ENCODE measurements at regions not wholly inside any gene's neighbourhood (a gene's known extent, or its start where the extent isn't known, plus 50 kb on each side); places are given as distances from the start of the nearest gene placed in this dataset.

DNA sequence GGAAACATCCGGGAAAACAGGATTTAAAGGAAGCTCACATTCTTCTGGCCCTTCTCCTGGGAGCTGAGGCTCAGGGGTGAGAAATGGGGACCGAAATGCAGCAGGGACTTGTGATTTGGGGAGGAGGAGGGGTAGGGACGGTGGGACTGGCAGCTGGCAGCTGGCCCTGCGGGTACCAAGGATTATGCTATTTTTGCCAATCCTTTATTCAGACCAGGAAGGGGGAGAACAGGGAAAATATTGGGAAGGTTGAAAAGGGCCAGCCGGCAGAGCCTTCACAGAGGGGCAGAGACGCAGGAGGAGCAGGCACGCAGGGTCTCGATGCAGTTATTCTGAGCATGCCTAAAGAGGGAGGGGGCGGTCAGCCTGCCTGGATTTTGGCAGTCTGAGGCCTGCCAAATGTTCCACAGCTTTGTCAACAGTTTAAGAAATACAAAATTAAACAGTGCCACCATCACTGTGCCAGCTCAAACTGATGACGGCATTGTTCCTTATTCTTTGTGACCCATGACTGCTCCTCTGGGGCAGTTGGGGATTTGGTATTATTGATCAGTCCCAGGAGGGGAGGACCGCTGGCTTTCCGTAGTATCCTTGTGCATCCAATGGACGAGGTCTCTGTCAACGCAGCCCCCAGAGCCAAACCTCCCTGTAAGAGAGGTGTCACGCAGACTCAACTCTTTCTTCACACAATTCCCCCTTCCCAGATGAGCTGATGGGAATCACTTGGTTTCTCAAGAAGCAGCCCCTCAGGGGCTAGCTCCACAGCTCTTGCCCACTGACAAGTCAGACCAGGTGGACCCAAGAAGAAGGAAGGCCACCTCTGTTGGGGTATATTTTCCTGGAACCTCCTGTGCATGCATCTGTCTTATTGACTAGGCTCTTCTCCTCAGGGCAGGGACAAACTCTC is 553.3 kb downstream of the BNC2 start:
- CTCF ChIA-PET, result no interaction called here
- no peak overlapping the region for H3K4me2 ChIP-seq (ENCODE audit: low read length)
- H3K4me3 ChIP-seq (replicated peaks in 1 of 2; ENCODE audit: low read depth in 1 of 2, low read length in 2 of 2), result no peak overlapping the region
- POLR2A ChIA-PET, result no interaction called here
- DNase-seq (ENCODE audit: low read depth, low spot score), result no peak
- no TSS peak for BruUV-seq (replicated peaks)
- H3K79me2 ChIP-seq (ENCODE audit: insufficient read depth, low read length), result no peaks in the 10 kb centered on the region
- TF ChIP-seq CEBPB (IDR thresholded peaks at IDR 0.05; ENCODE audit: low read depth) (no peak), EZH2 (IDR thresholded peaks at IDR 0.05) (no peak), FOSL1 (IDR thresholded peaks at IDR 0.05; ENCODE audit: low read depth) (no peak), EZH2phosphoT487 (IDR thresholded peaks at IDR 0.05; ENCODE audit: borderline replicate concordance) (no peak), TCF7L2 (IDR thresholded peaks at IDR 0.05; ENCODE audit: borderline replicate concordance, extremely low read depth, insufficient read depth, insufficient read length) (no peak), RAD21 (IDR thresholded peaks at IDR 0.05; ENCODE audit: low read depth) (no peak), YY1 (IDR thresholded peaks at IDR 0.05; ENCODE audit: extremely low read depth, insufficient replicate concordance, low read depth, low read length) (no peak), POLR2A (IDR thresholded peaks at IDR 0.05; ENCODE audit: borderline replicate concordance, extremely low read depth, insufficient read depth, insufficient read length) (no peak), SP1 (IDR thresholded peaks at IDR 0.05; ENCODE audit: low read depth) (no peak), EGR1 (IDR thresholded peaks at IDR 0.05; ENCODE audit: low read depth) (no peak), SRF (IDR thresholded peaks at IDR 0.05; ENCODE audit: low read depth) (no peak), JUND (IDR thresholded peaks at IDR 0.05) (no peak), ELF1 (IDR thresholded peaks at IDR 0.05; ENCODE audit: borderline replicate concordance, low read depth) (no peak), ZFX (IDR thresholded peaks at IDR 0.05) (no peak)
- TF ChIP-seq, protein P1, sequence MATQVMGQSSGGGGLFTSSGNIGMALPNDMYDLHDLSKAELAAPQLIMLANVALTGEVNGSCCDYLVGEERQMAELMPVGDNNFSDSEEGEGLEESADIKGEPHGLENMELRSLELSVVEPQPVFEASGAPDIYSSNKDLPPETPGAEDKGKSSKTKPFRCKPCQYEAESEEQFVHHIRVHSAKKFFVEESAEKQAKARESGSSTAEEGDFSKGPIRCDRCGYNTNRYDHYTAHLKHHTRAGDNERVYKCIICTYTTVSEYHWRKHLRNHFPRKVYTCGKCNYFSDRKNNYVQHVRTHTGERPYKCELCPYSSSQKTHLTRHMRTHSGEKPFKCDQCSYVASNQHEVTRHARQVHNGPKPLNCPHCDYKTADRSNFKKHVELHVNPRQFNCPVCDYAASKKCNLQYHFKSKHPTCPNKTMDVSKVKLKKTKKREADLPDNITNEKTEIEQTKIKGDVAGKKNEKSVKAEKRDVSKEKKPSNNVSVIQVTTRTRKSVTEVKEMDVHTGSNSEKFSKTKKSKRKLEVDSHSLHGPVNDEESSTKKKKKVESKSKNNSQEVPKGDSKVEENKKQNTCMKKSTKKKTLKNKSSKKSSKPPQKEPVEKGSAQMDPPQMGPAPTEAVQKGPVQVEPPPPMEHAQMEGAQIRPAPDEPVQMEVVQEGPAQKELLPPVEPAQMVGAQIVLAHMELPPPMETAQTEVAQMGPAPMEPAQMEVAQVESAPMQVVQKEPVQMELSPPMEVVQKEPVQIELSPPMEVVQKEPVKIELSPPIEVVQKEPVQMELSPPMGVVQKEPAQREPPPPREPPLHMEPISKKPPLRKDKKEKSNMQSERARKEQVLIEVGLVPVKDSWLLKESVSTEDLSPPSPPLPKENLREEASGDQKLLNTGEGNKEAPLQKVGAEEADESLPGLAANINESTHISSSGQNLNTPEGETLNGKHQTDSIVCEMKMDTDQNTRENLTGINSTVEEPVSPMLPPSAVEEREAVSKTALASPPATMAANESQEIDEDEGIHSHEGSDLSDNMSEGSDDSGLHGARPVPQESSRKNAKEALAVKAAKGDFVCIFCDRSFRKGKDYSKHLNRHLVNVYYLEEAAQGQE (IDR thresholded peaks at IDR 0.05; ENCODE audit: low read depth), result no peak
- TF ChIP-seq, protein P2, sequence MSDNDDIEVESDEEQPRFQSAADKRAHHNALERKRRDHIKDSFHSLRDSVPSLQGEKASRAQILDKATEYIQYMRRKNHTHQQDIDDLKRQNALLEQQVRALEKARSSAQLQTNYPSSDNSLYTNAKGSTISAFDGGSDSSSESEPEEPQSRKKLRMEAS (IDR thresholded peaks at IDR 0.05), result no peak
- TF ChIP-seq, protein P3, sequence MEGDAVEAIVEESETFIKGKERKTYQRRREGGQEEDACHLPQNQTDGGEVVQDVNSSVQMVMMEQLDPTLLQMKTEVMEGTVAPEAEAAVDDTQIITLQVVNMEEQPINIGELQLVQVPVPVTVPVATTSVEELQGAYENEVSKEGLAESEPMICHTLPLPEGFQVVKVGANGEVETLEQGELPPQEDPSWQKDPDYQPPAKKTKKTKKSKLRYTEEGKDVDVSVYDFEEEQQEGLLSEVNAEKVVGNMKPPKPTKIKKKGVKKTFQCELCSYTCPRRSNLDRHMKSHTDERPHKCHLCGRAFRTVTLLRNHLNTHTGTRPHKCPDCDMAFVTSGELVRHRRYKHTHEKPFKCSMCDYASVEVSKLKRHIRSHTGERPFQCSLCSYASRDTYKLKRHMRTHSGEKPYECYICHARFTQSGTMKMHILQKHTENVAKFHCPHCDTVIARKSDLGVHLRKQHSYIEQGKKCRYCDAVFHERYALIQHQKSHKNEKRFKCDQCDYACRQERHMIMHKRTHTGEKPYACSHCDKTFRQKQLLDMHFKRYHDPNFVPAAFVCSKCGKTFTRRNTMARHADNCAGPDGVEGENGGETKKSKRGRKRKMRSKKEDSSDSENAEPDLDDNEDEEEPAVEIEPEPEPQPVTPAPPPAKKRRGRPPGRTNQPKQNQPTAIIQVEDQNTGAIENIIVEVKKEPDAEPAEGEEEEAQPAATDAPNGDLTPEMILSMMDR (IDR thresholded peaks at IDR 0.05 in 2 of 3, conservative IDR thresholded peaks at IDR 0.05 in 1 of 3; ENCODE audit: borderline replicate concordance in 1 of 3, insufficient read depth in 1 of 3, low read depth in 2 of 3, low read length in 2 of 3), result no peak
- TF ChIP-seq, protein P4, sequence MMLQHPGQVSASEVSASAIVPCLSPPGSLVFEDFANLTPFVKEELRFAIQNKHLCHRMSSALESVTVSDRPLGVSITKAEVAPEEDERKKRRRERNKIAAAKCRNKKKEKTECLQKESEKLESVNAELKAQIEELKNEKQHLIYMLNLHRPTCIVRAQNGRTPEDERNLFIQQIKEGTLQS (IDR thresholded peaks at IDR 0.05), result no peak
- TF ChIP-seq, protein P5, sequence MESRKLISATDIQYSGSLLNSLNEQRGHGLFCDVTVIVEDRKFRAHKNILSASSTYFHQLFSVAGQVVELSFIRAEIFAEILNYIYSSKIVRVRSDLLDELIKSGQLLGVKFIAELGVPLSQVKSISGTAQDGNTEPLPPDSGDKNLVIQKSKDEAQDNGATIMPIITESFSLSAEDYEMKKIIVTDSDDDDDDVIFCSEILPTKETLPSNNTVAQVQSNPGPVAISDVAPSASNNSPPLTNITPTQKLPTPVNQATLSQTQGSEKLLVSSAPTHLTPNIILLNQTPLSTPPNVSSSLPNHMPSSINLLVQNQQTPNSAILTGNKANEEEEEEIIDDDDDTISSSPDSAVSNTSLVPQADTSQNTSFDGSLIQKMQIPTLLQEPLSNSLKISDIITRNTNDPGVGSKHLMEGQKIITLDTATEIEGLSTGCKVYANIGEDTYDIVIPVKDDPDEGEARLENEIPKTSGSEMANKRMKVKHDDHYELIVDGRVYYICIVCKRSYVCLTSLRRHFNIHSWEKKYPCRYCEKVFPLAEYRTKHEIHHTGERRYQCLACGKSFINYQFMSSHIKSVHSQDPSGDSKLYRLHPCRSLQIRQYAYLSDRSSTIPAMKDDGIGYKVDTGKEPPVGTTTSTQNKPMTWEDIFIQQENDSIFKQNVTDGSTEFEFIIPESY (IDR thresholded peaks at IDR 0.05; ENCODE audit: extremely low read depth, insufficient replicate concordance, low read length), result no peak
- no peaks in the 10 kb centered on the region for H3K9me3 ChIP-seq (ENCODE audit: control insufficient read depth in 1 of 2, insufficient read depth in 1 of 2, low read depth in 1 of 2, low read length in 2 of 2)
- no peaks in the 10 kb centered on the region for H3K4me1 ChIP-seq (ENCODE audit: control insufficient read depth in 1 of 2, insufficient read depth in 2 of 2, low read length in 2 of 2)
- no peaks in the 10 kb centered on the region for H3K27me3 ChIP-seq (ENCODE audit: insufficient read depth, low read length)
- H3K36me3 ChIP-seq (ENCODE audit: control insufficient read depth in 1 of 2, insufficient read depth in 2 of 2, low read length in 2 of 2), result no peaks in the 10 kb centered on the region
- no peak overlapping the region for H3K9ac ChIP-seq (ENCODE audit: low read length)
- no peaks in the 10 kb centered on the region for H3K9me2 ChIP-seq (ENCODE audit: insufficient read depth)
- H2AFZ ChIP-seq (ENCODE audit: low read depth, low read length, poor library complexity, severe bottlenecking), result no peak overlapping the region
- ATAC-seq, result no peak
- no peaks in the 10 kb centered on the region for H4K20me1 ChIP-seq (ENCODE audit: insufficient read depth)
- intact Hi-C loops (cut with micrococcal nuclease), result no loop called here
- RAD21 ChIA-PET (ENCODE audit: low non-redundant PET in 1 of 2, low total read pairs in 2 of 2, uncharacterized antibody in 2 of 2, unreplicated experiment in 2 of 2), result no interaction called here
- no peak overlapping the region for H3K27ac ChIP-seq (ENCODE audit: low read depth, low read length)
